ENCODE measurements at regions not wholly inside any gene's neighbourhood (a gene's known extent, or its start where the extent isn't known, plus 50 kb on each side); places are given as distances from the start of the nearest gene placed in this dataset.

DNA sequence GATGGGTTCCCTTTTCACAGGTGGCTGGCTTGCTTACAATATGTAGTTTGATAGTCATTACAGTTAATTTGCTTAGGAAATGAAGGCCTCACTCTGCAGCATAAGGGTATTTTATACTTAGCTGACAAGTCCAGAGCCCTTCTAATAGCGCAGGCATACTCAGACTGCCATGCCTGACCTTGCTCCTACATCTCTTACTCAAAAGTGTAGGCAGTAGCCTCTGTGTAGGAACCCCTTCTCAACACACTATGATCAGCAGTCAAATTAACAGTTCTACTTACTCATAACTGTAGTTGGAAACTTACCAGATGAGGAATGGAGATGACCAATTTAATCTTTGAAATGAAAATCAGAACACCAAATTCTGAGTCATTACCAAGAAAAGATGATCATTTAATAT lies 373.5 kb downstream of the TBC1D32 start:
- no peak overlapping the region for H3K4me3 ChIP-seq (ENCODE audit: low read depth, low read length)
- ChIA-PET POLR2A (no interaction called here), CTCF (no interaction called here)
- TF ChIP-seq, protein P1, sequence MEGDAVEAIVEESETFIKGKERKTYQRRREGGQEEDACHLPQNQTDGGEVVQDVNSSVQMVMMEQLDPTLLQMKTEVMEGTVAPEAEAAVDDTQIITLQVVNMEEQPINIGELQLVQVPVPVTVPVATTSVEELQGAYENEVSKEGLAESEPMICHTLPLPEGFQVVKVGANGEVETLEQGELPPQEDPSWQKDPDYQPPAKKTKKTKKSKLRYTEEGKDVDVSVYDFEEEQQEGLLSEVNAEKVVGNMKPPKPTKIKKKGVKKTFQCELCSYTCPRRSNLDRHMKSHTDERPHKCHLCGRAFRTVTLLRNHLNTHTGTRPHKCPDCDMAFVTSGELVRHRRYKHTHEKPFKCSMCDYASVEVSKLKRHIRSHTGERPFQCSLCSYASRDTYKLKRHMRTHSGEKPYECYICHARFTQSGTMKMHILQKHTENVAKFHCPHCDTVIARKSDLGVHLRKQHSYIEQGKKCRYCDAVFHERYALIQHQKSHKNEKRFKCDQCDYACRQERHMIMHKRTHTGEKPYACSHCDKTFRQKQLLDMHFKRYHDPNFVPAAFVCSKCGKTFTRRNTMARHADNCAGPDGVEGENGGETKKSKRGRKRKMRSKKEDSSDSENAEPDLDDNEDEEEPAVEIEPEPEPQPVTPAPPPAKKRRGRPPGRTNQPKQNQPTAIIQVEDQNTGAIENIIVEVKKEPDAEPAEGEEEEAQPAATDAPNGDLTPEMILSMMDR (IDR thresholded peaks at IDR 0.05; ENCODE audit: insufficient read depth, low read length, missing control alignments), result no peak
- DNase-seq (ENCODE audit: low read depth, low spot score), result no peak

GRCh38 chr6:120954111-120954510 lies 380.2 kb downstream of the TBC1D32 start:
- ChIA-PET POLR2A (no interaction called here), CTCF (no interaction called here)
- H3K4me3 ChIP-seq (ENCODE audit: low read depth, low read length), result no peak overlapping the region
- no peak for DNase-seq (ENCODE audit: low read depth, low spot score)
- TF ChIP-seq, protein P1 (IDR thresholded peaks at IDR 0.05; ENCODE audit: insufficient read depth, low read length, missing control alignments), result no peak

- DNase-seq (ENCODE audit: low read depth, low spot score), result no peak
- TF ChIP-seq, protein P1 (IDR thresholded peaks at IDR 0.05; ENCODE audit: insufficient read depth, low read length, missing control alignments), result no peak
- POLR2A ChIA-PET, result no interaction called here
- no peak overlapping the region for H3K4me3 ChIP-seq (ENCODE audit: low read depth, low read length)
- CTCF ChIA-PET, result no interaction called here
Measured at GRCh38 chr6:120951258-120951657, 383.0 kb downstream of the TBC1D32 start.

DNA sequence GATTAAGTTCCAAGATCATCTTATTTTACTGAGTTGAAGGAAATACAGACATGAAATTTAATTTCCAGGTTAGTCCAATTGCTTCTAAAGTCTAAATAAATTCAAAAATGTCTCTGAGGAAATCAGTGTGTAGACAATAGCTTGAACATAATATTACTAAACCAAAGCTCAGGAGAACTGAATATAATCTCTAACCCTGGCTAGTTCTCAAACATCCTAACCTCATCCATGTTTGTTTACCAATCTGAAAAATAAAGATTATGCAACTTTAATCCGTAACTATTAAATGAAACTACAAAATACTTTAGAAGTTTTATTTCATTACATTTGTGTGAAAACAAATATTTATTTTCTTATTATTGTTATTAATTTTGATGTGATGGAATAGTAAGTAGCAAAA lies 387.2 kb downstream of the TBC1D32 start:
- CTCF ChIA-PET, result no interaction called here
- TF ChIP-seq, protein P1 (IDR thresholded peaks at IDR 0.05; ENCODE audit: insufficient read depth, low read length, missing control alignments), result no peak
- no peak overlapping the region for H3K4me3 ChIP-seq (ENCODE audit: low read depth, low read length)
- POLR2A ChIA-PET, result no interaction called here
- DNase-seq (ENCODE audit: low read depth, low spot score), result no peak

- no peak for DNase-seq (ENCODE audit: low read depth, low spot score)
- POLR2A ChIA-PET, result no interaction called here
- CTCF ChIA-PET, result no interaction called here
- TF ChIP-seq, protein P1 (IDR thresholded peaks at IDR 0.05; ENCODE audit: insufficient read depth, low read length, missing control alignments), result no peak
- no peak overlapping the region for H3K4me3 ChIP-seq (ENCODE audit: low read depth, low read length)
Measured at GRCh38 chr6:120945905-120946594, 388.2 kb downstream of the TBC1D32 start.

DNA sequence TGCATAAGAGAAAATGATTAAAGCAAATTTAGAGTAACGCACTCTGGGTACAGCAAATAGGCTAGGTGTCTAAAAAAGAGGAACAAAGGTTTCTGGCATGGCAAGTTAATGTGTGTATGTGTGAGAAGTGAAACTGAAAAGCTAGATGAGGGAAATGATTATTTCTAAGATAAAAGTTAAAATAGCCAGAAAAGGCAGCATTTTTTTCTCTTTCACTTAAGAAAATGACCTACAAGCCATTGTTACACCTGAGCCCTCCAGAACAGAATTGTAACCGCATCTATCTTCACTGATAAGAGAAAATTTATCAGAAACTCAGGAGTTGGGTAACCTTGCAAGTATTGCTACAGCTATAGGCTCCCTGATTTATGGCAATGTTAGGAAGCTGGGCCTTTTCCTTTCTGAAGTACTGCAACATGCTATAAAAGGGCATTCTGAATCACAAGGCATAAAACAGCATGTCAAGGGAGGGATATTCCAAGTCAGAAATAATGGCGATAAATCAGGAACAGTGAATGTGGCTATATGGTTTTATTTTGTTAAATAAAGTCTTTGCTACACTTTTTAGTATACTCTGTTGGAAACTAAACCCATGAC lies 395.3 kb downstream of the TBC1D32 start:
- H3K4me3 ChIP-seq (ENCODE audit: low read depth, low read length), result no peak overlapping the region
- TF ChIP-seq, protein P1 (IDR thresholded peaks at IDR 0.05; ENCODE audit: insufficient read depth, low read length, missing control alignments), result no peak
- no peak for DNase-seq (ENCODE audit: low read depth, low spot score)
- ChIA-PET POLR2A (no interaction called here), CTCF (no interaction called here)

Measured in AG04449 (cell line).